ENCODE measurements at regions not wholly inside any gene's neighbourhood (a gene's known extent, or its start where the extent isn't known, plus 50 kb on each side); places are given as distances from the start of the nearest gene placed in this dataset.

GRCh38 chr18:56115071-56116015, 523.0 kb downstream of the TXNL1 start:
- H3K9me3 ChIP-seq (ENCODE audit: control insufficient read depth, insufficient read depth, low read length): no peaks in the 10 kb centered on the region
- no peak overlapping the region for H3K27ac Mint-ChIP-seq
- intact Hi-C loops (cut with micrococcal nuclease): no loop called here
- H3K4me1 Mint-ChIP-seq: no peaks in the 10 kb centered on the region
- no peak for ATAC-seq
- no peak for DNase-seq
- no peak overlapping the region for H3K4me3 Mint-ChIP-seq
- no peaks in the 10 kb centered on the region for H3K27me3 ChIP-seq (ENCODE audit: control insufficient read depth, insufficient read depth, low read length)
- H3K27me3 Mint-ChIP-seq (ENCODE audit: low read depth in 2 of 2): no peaks in the 10 kb centered on the region
- no peaks in the 10 kb centered on the region for H3K4me1 ChIP-seq (ENCODE audit: control insufficient read depth, insufficient read depth, low read length)
- no peaks in the 10 kb centered on the region for H3K36me3 ChIP-seq (ENCODE audit: control insufficient read depth, insufficient read depth, low read length)
- no peaks in the 10 kb centered on the region for H3K36me3 Mint-ChIP-seq
- H3K4me3 ChIP-seq (ENCODE audit: low read length): no peak overlapping the region
- no peak overlapping the region for H3K27ac ChIP-seq (ENCODE audit: low read length)
- TF ChIP-seq CTCF (IDR thresholded peaks at IDR 0.05): no peak
- peaks cover 0 to 5% of the 10 kb centered on the region in 2 donors for H3K9me3 Mint-ChIP-seq
- WGBS (ENCODE audit: insufficient coverage): 32% methylated on average over 4 of the region's 6 CpGs

GRCh38 chr18:56112984-56113383, 525.0 kb upstream of the TCF4 start:
- H3K4me1 Mint-ChIP-seq: no peaks in the 10 kb centered on the region
- Histone ChIP-seq H3K9me3 (ENCODE audit: control insufficient read depth, insufficient read depth, low read length) (no peaks in the 10 kb centered on the region), H3K27me3 (ENCODE audit: control insufficient read depth, insufficient read depth, low read length) (no peaks in the 10 kb centered on the region), H3K36me3 (ENCODE audit: control insufficient read depth, insufficient read depth, low read length) (no peaks in the 10 kb centered on the region), H3K4me3 (ENCODE audit: low read length) (no peak overlapping the region), H3K4me1 (ENCODE audit: control insufficient read depth, insufficient read depth, low read length) (no peaks in the 10 kb centered on the region), H3K27ac (ENCODE audit: low read length) (no peak overlapping the region)
- H3K36me3 Mint-ChIP-seq: no peaks in the 10 kb centered on the region
- intact Hi-C loops (cut with micrococcal nuclease): no loop called here
- H3K27ac Mint-ChIP-seq: no peak overlapping the region
- DNase-seq: no peak
- H3K4me3 Mint-ChIP-seq: no peak overlapping the region
- no peak for TF ChIP-seq CTCF (IDR thresholded peaks at IDR 0.05)
- H3K27me3 Mint-ChIP-seq (ENCODE audit: low read depth in 2 of 2): no peaks in the 10 kb centered on the region
- peaks cover 3 to 10% of the 10 kb centered on the region in 2 donors for H3K9me3 Mint-ChIP-seq
- WGBS (ENCODE audit: insufficient coverage): 86% methylated on average over 1 of the region's 1 CpG
- ATAC-seq: no peak

GRCh38 chr18:56112013-56112749, 524.2 kb upstream of the TCF4 start:
- intact Hi-C loops (cut with micrococcal nuclease): no loop called here

More at GRCh38 chr18:56112013-56112749, 524.2 kb upstream of the TCF4 start:
- H3K36me3 ChIP-seq (ENCODE audit: control insufficient read depth, insufficient read depth, low read length): no peaks in the 10 kb centered on the region
- WGBS (ENCODE audit: insufficient coverage): 7% methylated on average over 3 of the region's 6 CpGs
- no peaks in the 10 kb centered on the region for H3K4me1 Mint-ChIP-seq
- H3K36me3 Mint-ChIP-seq: no peaks in the 10 kb centered on the region
- ATAC-seq: no peak
- TF ChIP-seq CTCF (IDR thresholded peaks at IDR 0.05): no peak
- H3K9me3 ChIP-seq (ENCODE audit: control insufficient read depth, insufficient read depth, low read length): no peaks in the 10 kb centered on the region
- H3K4me3 ChIP-seq (ENCODE audit: low read length): no peak overlapping the region
- no peak overlapping the region for H3K4me3 Mint-ChIP-seq
- no peaks in the 10 kb centered on the region for H3K27me3 Mint-ChIP-seq (ENCODE audit: low read depth in 2 of 2)
- no peaks in the 10 kb centered on the region for H3K27me3 ChIP-seq (ENCODE audit: control insufficient read depth, insufficient read depth, low read length)
- H3K4me1 ChIP-seq (ENCODE audit: control insufficient read depth, insufficient read depth, low read length): no peaks in the 10 kb centered on the region
- peaks cover 3 to 10% of the 10 kb centered on the region in 2 donors for H3K9me3 Mint-ChIP-seq
- no peak overlapping the region for H3K27ac Mint-ChIP-seq
- H3K27ac ChIP-seq (ENCODE audit: low read length): no peak overlapping the region
- no peak for DNase-seq
